Thoracic aorta (tissue), 2 donors: ENCODE measurements at regions not wholly inside any gene's neighbourhood (a gene's known extent, or its start where the extent isn't known, plus 50 kb on each side); places are given as distances from the start of the nearest gene placed in this dataset.

Source experiments
- ATAC-seq: fragments of 150-250 bp; one replicate; pipeline ENCODE4 v1.8.0; 2017; ENCODE audit warnings: low read depth; ENCODE audit not compliant: insufficient number of reproducible peaks, low FRiP score
- DNase-seq: peaks from one replicate; pipeline ENCODE4 v3.0.0-alpha.2; 2020; ENCODE audit warnings: low spot score
- H3K27ac ChIP-seq, 2 donors: fragments of 200-600 bp; sonication (generic); 1 replicate in 1 of 2; 2 replicates in 1 of 2; pipeline ENCODE4 v1.5.1; 2016; ENCODE audit warnings: mild to moderate bottlenecking in 2 of 2, moderate library complexity in 2 of 2
- H3K27me3 ChIP-seq: fragments of 200-600 bp; sonication (generic); replicated peaks from 2 replicates; pipeline ENCODE4 v1.6.0; 2016; ENCODE audit warnings: mild to moderate bottlenecking; ENCODE audit not compliant: insufficient read depth
- H3K36me3 ChIP-seq: fragments of 200-600 bp; sonication (generic); one replicate; pipeline ENCODE4 v1.5.1; 2016
- H3K4me1 ChIP-seq, 2 donors: fragments of 200-600 bp; sonication (generic); 1 replicate in 1 of 2; 2 replicates in 1 of 2; pipeline versions ENCODE4 v1.5.1 to v1.6.0; 2016; ENCODE audit warnings: low read depth in 2 of 2, mild to moderate bottlenecking in 1 of 2; ENCODE audit not compliant: control insufficient read depth in 1 of 2
- H3K4me3 ChIP-seq: fragments of 200-600 bp; sonication (generic); 2 replicates; pipeline ENCODE4 v1.5.1; 2016; ENCODE audit warnings: mild to moderate bottlenecking
- H3K9me3 ChIP-seq: fragments of 200-600 bp; sonication (generic); 2 replicates; pipeline ENCODE4 v1.5.1; 2016
- TF ChIP-seq, protein P1 (sequence below): fragments of 200-600 bp; sonication (generic); IDR thresholded peaks from one replicate; pipeline ENCODE4 v1.5.1; 2019; ENCODE audit warnings: antibody characterized with exemption

DNA sequence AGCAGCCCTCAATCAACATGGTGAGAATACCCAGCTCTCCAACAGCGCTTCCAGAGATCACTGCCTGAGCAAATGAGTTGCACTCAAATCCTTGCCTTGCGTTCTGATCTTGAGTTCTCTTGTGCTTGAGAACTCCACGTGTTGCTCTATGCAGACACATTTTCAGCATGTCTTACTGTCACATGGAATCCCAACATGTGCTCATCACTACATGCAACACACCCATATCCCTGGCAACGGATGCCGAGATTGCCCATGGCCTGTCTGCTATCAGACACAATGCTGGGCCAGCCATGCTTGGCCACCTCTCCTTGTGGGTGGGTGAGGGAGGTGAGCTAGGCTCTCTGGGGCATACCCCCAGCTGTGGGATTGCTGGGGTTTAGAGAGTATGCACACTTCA, 91.9 kb upstream of the LDAH start:
- Histone ChIP-seq H3K9me3 (no peaks in the 10 kb centered on the region), H3K27ac (no peak overlapping the region), H3K4me3 (no peak overlapping the region), H3K4me1 (peaks cover 17 to 29% of the 10 kb centered on the region in 2 donors), H3K27me3 (no peaks in the 10 kb centered on the region), H3K36me3 (no peaks in the 10 kb centered on the region)
- TF ChIP-seq, protein P1, sequence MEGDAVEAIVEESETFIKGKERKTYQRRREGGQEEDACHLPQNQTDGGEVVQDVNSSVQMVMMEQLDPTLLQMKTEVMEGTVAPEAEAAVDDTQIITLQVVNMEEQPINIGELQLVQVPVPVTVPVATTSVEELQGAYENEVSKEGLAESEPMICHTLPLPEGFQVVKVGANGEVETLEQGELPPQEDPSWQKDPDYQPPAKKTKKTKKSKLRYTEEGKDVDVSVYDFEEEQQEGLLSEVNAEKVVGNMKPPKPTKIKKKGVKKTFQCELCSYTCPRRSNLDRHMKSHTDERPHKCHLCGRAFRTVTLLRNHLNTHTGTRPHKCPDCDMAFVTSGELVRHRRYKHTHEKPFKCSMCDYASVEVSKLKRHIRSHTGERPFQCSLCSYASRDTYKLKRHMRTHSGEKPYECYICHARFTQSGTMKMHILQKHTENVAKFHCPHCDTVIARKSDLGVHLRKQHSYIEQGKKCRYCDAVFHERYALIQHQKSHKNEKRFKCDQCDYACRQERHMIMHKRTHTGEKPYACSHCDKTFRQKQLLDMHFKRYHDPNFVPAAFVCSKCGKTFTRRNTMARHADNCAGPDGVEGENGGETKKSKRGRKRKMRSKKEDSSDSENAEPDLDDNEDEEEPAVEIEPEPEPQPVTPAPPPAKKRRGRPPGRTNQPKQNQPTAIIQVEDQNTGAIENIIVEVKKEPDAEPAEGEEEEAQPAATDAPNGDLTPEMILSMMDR: no peak
- ATAC-seq: no peak
- no peak for DNase-seq

- no peak for DNase-seq
- ATAC-seq: no peak
- no peak overlapping the region for H3K4me3 ChIP-seq
- H3K27ac ChIP-seq: no peak overlapping the region
- H3K36me3 ChIP-seq: no peaks in the 10 kb centered on the region
- H3K4me1 ChIP-seq: peaks cover 17 to 29% of the 10 kb centered on the region in 2 donors
- H3K9me3 ChIP-seq: no peaks in the 10 kb centered on the region
- H3K27me3 ChIP-seq: no peaks in the 10 kb centered on the region
- TF ChIP-seq, protein P1: no peak
These were observed 91.2 kb upstream of the LDAH start for GRCh38 chr2:20914087-20914486.

DNA sequence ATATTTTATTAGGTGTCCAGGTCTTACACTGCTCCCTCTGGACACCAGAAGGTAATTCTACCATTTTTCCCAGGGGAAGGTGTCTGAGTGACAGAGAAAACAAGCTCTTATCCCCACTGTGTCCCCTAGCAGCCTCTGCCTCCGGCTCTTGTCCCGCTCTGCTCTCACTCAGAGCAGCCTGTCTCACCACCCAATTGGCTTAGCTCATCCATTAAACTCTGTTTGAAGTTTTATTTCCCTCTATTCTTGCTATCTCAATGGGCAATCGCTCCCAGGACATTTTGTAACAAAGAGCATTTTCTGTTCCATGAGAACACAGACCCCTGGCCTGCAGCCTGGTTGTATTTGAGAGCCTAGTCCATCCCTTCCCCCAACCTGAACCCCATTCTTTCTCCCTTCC, 90.6 kb upstream of the LDAH start:
- Histone ChIP-seq H3K27ac (no peak overlapping the region), H3K27me3 (no peaks in the 10 kb centered on the region), H3K4me1 (peaks cover 17 to 24% of the 10 kb centered on the region in 2 donors), H3K9me3 (no peaks in the 10 kb centered on the region), H3K4me3 (no peak overlapping the region), H3K36me3 (no peaks in the 10 kb centered on the region)
- TF ChIP-seq, protein P1: no peak
- ATAC-seq (no peak), DNase-seq (no peak)

GRCh38 chr2:20900052-20900636, 77.2 kb upstream of the LDAH start:
- TF ChIP-seq, protein P1: no peak
- no peak for DNase-seq
- Histone ChIP-seq H3K27ac (no peak overlapping the region), H3K4me3 (no peak overlapping the region), H3K9me3 (no peaks in the 10 kb centered on the region), H3K36me3 (no peaks in the 10 kb centered on the region), H3K4me1 (no peaks in the 10 kb centered on the region), H3K27me3 (no peaks in the 10 kb centered on the region)
- no peak for ATAC-seq

DNA sequence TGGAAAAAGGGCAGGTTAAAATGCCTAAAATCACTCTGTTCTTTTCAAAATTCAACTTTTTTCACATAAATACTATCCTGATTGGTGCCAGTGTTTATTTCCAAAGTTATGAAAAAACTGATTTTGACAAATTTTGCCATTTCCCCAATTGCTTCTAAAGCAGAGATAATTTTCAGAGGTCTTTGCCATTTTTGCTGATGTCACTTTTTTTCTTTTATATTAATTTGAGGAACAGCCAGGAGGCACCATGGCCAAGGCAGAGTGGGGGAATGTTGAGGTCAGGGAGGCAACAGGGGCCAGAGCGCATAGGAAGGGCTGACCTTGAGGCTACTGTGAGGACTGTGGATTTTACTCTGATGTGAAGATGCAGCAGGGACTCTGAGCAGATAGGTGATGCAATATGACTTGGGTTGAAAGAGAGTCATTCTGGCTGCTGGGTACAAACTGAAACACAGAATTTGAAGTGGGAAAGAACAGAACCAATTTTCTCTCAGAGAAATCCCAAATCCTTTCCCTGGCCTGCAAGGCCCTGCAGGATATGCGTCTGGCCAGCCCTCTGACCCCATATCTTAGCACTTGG, 75.1 kb upstream of the LDAH start:
- DNase-seq: no peak
- Histone ChIP-seq H3K4me3 (no peak overlapping the region), H3K4me1 (no peaks in the 10 kb centered on the region), H3K9me3 (no peaks in the 10 kb centered on the region), H3K27ac (no peak overlapping the region), H3K27me3 (no peaks in the 10 kb centered on the region), H3K36me3 (no peaks in the 10 kb centered on the region)
- TF ChIP-seq, protein P1: no peak
- ATAC-seq: no peak
